Activated CD8-positive, alpha-beta memory T cell treated with anti-CD3 and anti-CD28 coated beads, Interleukin-2, amount 10 ng/mL, durations not matched to agents 7 days and 5 days (primary cell): ENCODE measurements at regions not wholly inside any gene's neighbourhood (a gene's known extent, or its start where the extent isn't known, plus 50 kb on each side); places are given as distances from the start of the nearest gene placed in this dataset.

Experiments
- ATAC-seq: fragments of 150-1000 bp; cut with Tn5 transposase; one replicate; pipeline ENCODE4 v1.10.0; 2021; ENCODE audit warnings: moderate library complexity
- CTCF ChIA-PET: fragments of 350-600 bp; sonication (Branson Sonifier 250); formaldehyde crosslinking; loops from one replicate; lab custom pipeline; 2021; ENCODE audit warnings: antibody characterized with exemption; lab: Charles Lee
- DNase-seq: peaks from one replicate; pipeline ENCODE4 v3.0.0-alpha.2; 2020
- H3K27ac Mint-ChIP-seq: one replicate; pipeline ENCODE4 v1.8.0; 2021; ENCODE audit warnings: mild to moderate bottlenecking, mixed read lengths
- H3K27me3 Mint-ChIP-seq: one replicate; pipeline ENCODE4 v1.8.0; 2021; ENCODE audit warnings: mixed read lengths
- H3K36me3 Mint-ChIP-seq: one replicate; pipeline ENCODE4 v1.8.0; 2021; ENCODE audit warnings: mild to moderate bottlenecking, mixed read lengths
- H3K4me1 Mint-ChIP-seq: one replicate; pipeline ENCODE4 v1.8.0; 2021; ENCODE audit warnings: mixed read lengths
- H3K4me3 Mint-ChIP-seq: one replicate; pipeline ENCODE4 v1.8.0; 2021; ENCODE audit warnings: mild to moderate bottlenecking, moderate library complexity, mixed read lengths
- H3K9me3 Mint-ChIP-seq: one replicate; pipeline ENCODE4 v1.8.0; 2022; ENCODE audit warnings: low read depth, mixed read lengths

GRCh38 chr9:581673-582497 is 259.6 kb upstream of the DMRT1 start:
- Mint-ChIP-seq H3K36me3 (no peaks in the 10 kb centered on the region), H3K4me1 (no peaks in the 10 kb centered on the region), H3K27ac (no peak overlapping the region), H3K9me3 (no peaks in the 10 kb centered on the region), H3K4me3 (no peak overlapping the region), H3K27me3 (peaks cover 5% of the 10 kb centered on the region)
- ATAC-seq (no peak), DNase-seq (no peak)
- CTCF ChIA-PET: no interaction called here

GRCh38 chr9:582775-583174 is 258.7 kb upstream of the DMRT1 start:
- ATAC-seq: no peak
- H3K4me3 Mint-ChIP-seq: no peak overlapping the region
- H3K4me1 Mint-ChIP-seq: no peaks in the 10 kb centered on the region
- no peaks in the 10 kb centered on the region for H3K9me3 Mint-ChIP-seq
- peaks cover 5% of the 10 kb centered on the region for H3K27me3 Mint-ChIP-seq
- no peak for DNase-seq
- no peak overlapping the region for H3K27ac Mint-ChIP-seq
- no peaks in the 10 kb centered on the region for H3K36me3 Mint-ChIP-seq
- CTCF ChIA-PET: interaction anchor here (0.6 kb wide), 1 partner anchor 26 kb away, joined by 3 read pairs; no protein-coding TSS in a partner anchor

- Mint-ChIP-seq H3K9me3 (no peaks in the 10 kb centered on the region), H3K4me1 (peaks cover 5% of the 10 kb centered on the region), H3K4me3 (no peak overlapping the region), H3K27me3 (peaks cover 2% of the 10 kb centered on the region), H3K27ac (no peak overlapping the region), H3K36me3 (no peaks in the 10 kb centered on the region)
- DNase-seq: no peak
- CTCF ChIA-PET: no interaction called here
- no peak for ATAC-seq
Observed at GRCh38 chr9:587527-587926, 254.0 kb upstream of the DMRT1 start.

- no peak for DNase-seq
- peaks cover 5% of the 10 kb centered on the region for H3K4me1 Mint-ChIP-seq
- CTCF ChIA-PET: interaction anchor here (0.7 kb wide), 1 partner anchor 172 kb away, joined by 4 read pairs; no protein-coding TSS in a partner anchor
- no peak overlapping the region for H3K27ac Mint-ChIP-seq
- H3K36me3 Mint-ChIP-seq: no peaks in the 10 kb centered on the region
- peaks cover 7% of the 10 kb centered on the region for H3K27me3 Mint-ChIP-seq
- ATAC-seq: no peak
- no peaks in the 10 kb centered on the region for H3K9me3 Mint-ChIP-seq
- H3K4me3 Mint-ChIP-seq: no peak overlapping the region
Observed at GRCh38 chr9:588981-589380, 252.5 kb upstream of the DMRT1 start.

- ATAC-seq: no peak
- Mint-ChIP-seq H3K4me1 (peaks cover 5% of the 10 kb centered on the region), H3K4me3 (no peak overlapping the region), H3K9me3 (no peaks in the 10 kb centered on the region), H3K27ac (no peak overlapping the region), H3K36me3 (no peaks in the 10 kb centered on the region), H3K27me3 (peaks cover 12% of the 10 kb centered on the region)
- no peak for DNase-seq
- CTCF ChIA-PET: no interaction called here
Observed at GRCh38 chr9:589723-590122, 251.8 kb upstream of the DMRT1 start.

- ATAC-seq (no peak), DNase-seq (no peak)
- Mint-ChIP-seq H3K27ac (no peak overlapping the region), H3K9me3 (no peaks in the 10 kb centered on the region), H3K4me1 (peaks cover 5% of the 10 kb centered on the region), H3K4me3 (no peak overlapping the region), H3K36me3 (no peaks in the 10 kb centered on the region), H3K27me3 (peaks cover 24% of the 10 kb centered on the region)
- CTCF ChIA-PET: no interaction called here
Observed at GRCh38 chr9:591292-591691, 250.2 kb upstream of the DMRT1 start.

GRCh38 chr9:592225-592624 is 249.3 kb upstream of the DMRT1 start:
- Mint-ChIP-seq H3K9me3 (no peaks in the 10 kb centered on the region), H3K4me3 (no peak overlapping the region), H3K27me3 (peaks cover 30% of the 10 kb centered on the region), H3K4me1 (peaks cover 5% of the 10 kb centered on the region), H3K27ac (no peak overlapping the region), H3K36me3 (no peaks in the 10 kb centered on the region)
- no peak for ATAC-seq
- CTCF ChIA-PET: no interaction called here
- no peak for DNase-seq

- no peak for ATAC-seq
- Mint-ChIP-seq H3K27ac (no peak overlapping the region), H3K9me3 (no peaks in the 10 kb centered on the region), H3K4me1 (peaks cover 5% of the 10 kb centered on the region), H3K4me3 (no peak overlapping the region), H3K27me3 (peaks cover 30% of the 10 kb centered on the region), H3K36me3 (no peaks in the 10 kb centered on the region)
- CTCF ChIA-PET: no interaction called here
- DNase-seq: no peak
Observed at GRCh38 chr9:592733-593132, 248.8 kb upstream of the DMRT1 start.

GRCh38 chr9:593809-594208 is 247.7 kb upstream of the DMRT1 start:
- no peak for ATAC-seq
- no peaks in the 10 kb centered on the region for H3K9me3 Mint-ChIP-seq
- no peak for DNase-seq
- no peaks in the 10 kb centered on the region for H3K36me3 Mint-ChIP-seq
- H3K27me3 Mint-ChIP-seq: peaks cover 30% of the 10 kb centered on the region
- H3K4me1 Mint-ChIP-seq: peaks cover 5% of the 10 kb centered on the region
- CTCF ChIA-PET: no interaction called here
- no peak overlapping the region for H3K27ac Mint-ChIP-seq
- no peak overlapping the region for H3K4me3 Mint-ChIP-seq

GRCh38 chr9:596703-597102 is 244.8 kb upstream of the DMRT1 start:
- Mint-ChIP-seq H3K27me3 (peaks cover 37% of the 10 kb centered on the region), H3K27ac (no peak overlapping the region)

GRCh38 chr9:600006-600405 is 241.5 kb upstream of the DMRT1 start:
- no peak for DNase-seq
- H3K4me1 Mint-ChIP-seq: no peaks in the 10 kb centered on the region
- CTCF ChIA-PET: no interaction called here
- H3K9me3 Mint-ChIP-seq: no peaks in the 10 kb centered on the region
- no peak overlapping the region for H3K27ac Mint-ChIP-seq
- no peaks in the 10 kb centered on the region for H3K36me3 Mint-ChIP-seq
- H3K27me3 Mint-ChIP-seq: peaks cover 28% of the 10 kb centered on the region
- no peak overlapping the region for H3K4me3 Mint-ChIP-seq
- no peak for ATAC-seq

More at GRCh38 chr9:596703-597102, 244.8 kb upstream of the DMRT1 start:
- H3K4me3 Mint-ChIP-seq: no peak overlapping the region
- no peak for ATAC-seq
- no peak for DNase-seq
- H3K9me3 Mint-ChIP-seq: no peaks in the 10 kb centered on the region
- CTCF ChIA-PET: no interaction called here
- H3K36me3 Mint-ChIP-seq: no peaks in the 10 kb centered on the region
- H3K4me1 Mint-ChIP-seq: no peaks in the 10 kb centered on the region

GRCh38 chr9:602716-603115 is 238.8 kb upstream of the DMRT1 start:
- ATAC-seq (no peak), DNase-seq (no peak)
- H3K27me3 Mint-ChIP-seq: peaks cover 11% of the 10 kb centered on the region
- no peak overlapping the region for H3K4me3 Mint-ChIP-seq
- H3K4me1 Mint-ChIP-seq: no peaks in the 10 kb centered on the region
- CTCF ChIA-PET: interaction anchor here (1.2 kb wide), 1 partner anchor 162 kb away, joined by 4 read pairs; no protein-coding TSS in a partner anchor
- H3K36me3 Mint-ChIP-seq: no peaks in the 10 kb centered on the region
- H3K9me3 Mint-ChIP-seq: no peaks in the 10 kb centered on the region
- H3K27ac Mint-ChIP-seq: no peak overlapping the region

GRCh38 chr9:603126-603525 is 238.4 kb upstream of the DMRT1 start:
- Mint-ChIP-seq H3K27ac (no peak overlapping the region), H3K9me3 (no peaks in the 10 kb centered on the region), H3K27me3 (peaks cover 11% of the 10 kb centered on the region), H3K4me1 (no peaks in the 10 kb centered on the region), H3K4me3 (no peak overlapping the region), H3K36me3 (no peaks in the 10 kb centered on the region)
- CTCF ChIA-PET: interaction anchor here (1.2 kb wide), 1 partner anchor 161 kb away, joined by 4 read pairs; no protein-coding TSS in a partner anchor
- no peak for ATAC-seq
- DNase-seq: no peak

GRCh38 chr9:607417-607816 is 234.1 kb upstream of the DMRT1 start:
- no peaks in the 10 kb centered on the region for H3K4me1 Mint-ChIP-seq
- no peaks in the 10 kb centered on the region for H3K9me3 Mint-ChIP-seq
- ATAC-seq: no peak
- no peak overlapping the region for H3K27ac Mint-ChIP-seq
- peaks cover 3% of the 10 kb centered on the region for H3K27me3 Mint-ChIP-seq
- H3K4me3 Mint-ChIP-seq: no peak overlapping the region
- CTCF ChIA-PET: interaction anchor here (0.6 to 0.7 kb wide), 2 partner anchors 8 to 24 kb away, joined by 3 to 4 read pairs; no protein-coding TSS in a partner anchor
- H3K36me3 Mint-ChIP-seq: no peaks in the 10 kb centered on the region
- DNase-seq: no peak
